Trophoblast cell (in vitro differentiated cells and primary cell): ENCODE measurements at regions not wholly inside any gene's neighbourhood (a gene's known extent, or its start where the extent isn't known, plus 50 kb on each side); places are given as distances from the start of the nearest gene placed in this dataset.
A peak's percentile ranks its signal among the peaks of the same experiment; 100 is the strongest.

ENCODE experiments used
- DNase-seq, 2 donors: peaks; one replicate each; pipeline ENCODE4 v3.0.0-alpha.2; 2016
- H2AFZ ChIP-seq: 2 replicates; pipeline ENCODE4 v1.6.1; 2013; ENCODE audit warnings: low read length, moderate library complexity, mild to moderate bottlenecking; ENCODE audit not compliant: insufficient read depth, poor library complexity
- H2AK5ac ChIP-seq: 2 replicates; pipeline ENCODE4 v1.6.1; 2013; ENCODE audit warnings: mild to moderate bottlenecking, low read length
- H2BK120ac ChIP-seq: 2 replicates; pipeline ENCODE4 v1.6.1; 2013; ENCODE audit warnings: low read length, mild to moderate bottlenecking, moderate library complexity; ENCODE audit not compliant: insufficient read depth, poor library complexity
- H2BK12ac ChIP-seq: 2 replicates; pipeline ENCODE4 v1.6.1; 2013; ENCODE audit warnings: mild to moderate bottlenecking, low read length, moderate library complexity
- H2BK5ac ChIP-seq: 2 replicates; pipeline ENCODE4 v1.6.1; 2013; ENCODE audit warnings: low read length, low read depth, moderate library complexity, mild to moderate bottlenecking; ENCODE audit not compliant: poor library complexity
- H3K14ac ChIP-seq: 2 replicates; pipeline ENCODE4 v1.6.1; 2013; ENCODE audit warnings: mild to moderate bottlenecking, low read length
- H3K18ac ChIP-seq: 2 replicates; pipeline ENCODE4 v1.6.1; 2013; ENCODE audit warnings: mild to moderate bottlenecking, low read length
- H3K23ac ChIP-seq: 2 replicates; pipeline ENCODE4 v1.6.1; 2013; ENCODE audit warnings: low read length
- H3K27ac ChIP-seq: 2 replicates; pipeline ENCODE4 v1.5.1; 2013; ENCODE audit warnings: low read depth, mild to moderate bottlenecking, inconsistent platforms, low read length, moderate library complexity
- H3K27me3 ChIP-seq: 2 replicates; pipeline ENCODE4 v1.6.1; 2013; ENCODE audit warnings: inconsistent platforms, mild to moderate bottlenecking, low read length, moderate library complexity; ENCODE audit not compliant: insufficient read depth
- H3K36me3 ChIP-seq, 2 experiments: 1 replicate in 1 of 2; 2 replicates in 1 of 2; pipeline ENCODE4 v1.6.1; 2013; ENCODE audit warnings: low read length in 2 of 2, mild to moderate bottlenecking in 2 of 2, moderate library complexity in 1 of 2; ENCODE audit not compliant: insufficient read depth in 2 of 2, control insufficient read depth in 1 of 2
- H3K4ac ChIP-seq: 2 replicates; pipeline ENCODE4 v1.6.1; 2013; ENCODE audit warnings: low read depth, mild to moderate bottlenecking, low read length, moderate library complexity
- H3K4me1 ChIP-seq, 2 experiments: 1 replicate in 1 of 2; 2 replicates in 1 of 2; pipeline ENCODE4 v1.6.1; 2013; ENCODE audit warnings: low read length in 2 of 2, mild to moderate bottlenecking in 2 of 2, moderate library complexity in 1 of 2; ENCODE audit not compliant: insufficient read depth in 2 of 2, control insufficient read depth in 1 of 2
- H3K4me2 ChIP-seq: 2 replicates; pipeline ENCODE4 v1.6.1; 2013; ENCODE audit warnings: inconsistent platforms, mild to moderate bottlenecking, low read length, moderate library complexity
- H3K4me3 ChIP-seq: 2 replicates; pipeline ENCODE4 v1.5.1; 2013; ENCODE audit warnings: mild to moderate bottlenecking, low read depth, low read length, inconsistent platforms
- H3K79me1 ChIP-seq: one replicate; pipeline ENCODE4 v1.6.1; 2013; ENCODE audit warnings: low read length
- H3K79me2 ChIP-seq: 2 replicates; pipeline ENCODE4 v1.6.1; 2013; ENCODE audit warnings: low read length, mild to moderate bottlenecking; ENCODE audit not compliant: control insufficient read depth, insufficient read depth, poor library complexity
- H3K9ac ChIP-seq: 2 replicates; pipeline ENCODE4 v1.6.1; 2013; ENCODE audit warnings: mild to moderate bottlenecking, low read length
- H3K9me3 ChIP-seq: 2 replicates; pipeline ENCODE4 v1.6.1; 2013; ENCODE audit warnings: low read depth, mild to moderate bottlenecking, control low read depth, inconsistent platforms, low read length; ENCODE audit not compliant: insufficient read depth
- H4K12ac ChIP-seq: 2 replicates; pipeline ENCODE4 v1.6.1; 2013; ENCODE audit warnings: low read depth, mild to moderate bottlenecking, low read length, moderate library complexity
- H4K8ac ChIP-seq: 2 replicates; pipeline ENCODE4 v1.6.1; 2013; ENCODE audit warnings: low read depth, mild to moderate bottlenecking, low read length, moderate library complexity
- H4K91ac ChIP-seq: one replicate; pipeline ENCODE4 v1.6.1; 2013; ENCODE audit warnings: low read depth, mild to moderate bottlenecking, low read length, moderate library complexity
- WGBS: extraction: QIAGEN DNeasy Blood & Tissue Kit; methylation state at CpG from one replicate; pipeline ENCODE4 v1.1.7; 2013; ENCODE audit warnings: missing lambda C conversion rate; ENCODE audit not compliant: insufficient read length, insufficient coverage; ENCODE audit errors: extremely low coverage; 5-methylcytosine and 5-hydroxymethylcytosine counted together

GRCh38 chr13:105168295-105168694, 1367.2 kb downstream of the EFNB2 start:
- Histone ChIP-seq H4K8ac (no peak overlapping the region), H3K14ac (no peak overlapping the region), H3K27ac (no peak overlapping the region), H4K91ac (no peak overlapping the region), H3K79me1 (no peaks in the 10 kb centered on the region), H3K79me2 (no peaks in the 10 kb centered on the region), H3K9me3 (no peaks in the 10 kb centered on the region), H3K23ac (no peak overlapping the region), H3K4me1 (no peaks in the 10 kb centered on the region), H3K27me3 (peaks cover 2% of the 10 kb centered on the region), H4K12ac (no peak overlapping the region), H2AK5ac (no peak overlapping the region), H2BK12ac (no peak overlapping the region), H3K4ac (no peak overlapping the region), H3K4me2 (no peak overlapping the region), H2BK5ac (no peak overlapping the region), H2AFZ (no peak overlapping the region), H2BK120ac (no peak overlapping the region), H3K4me3 (no peak overlapping the region), H3K9ac (no peak overlapping the region), H3K36me3 (no peaks in the 10 kb centered on the region), H3K18ac (no peak overlapping the region)
- no CpG with 5 or more reads among the region's 1 CpG for WGBS
- DNase-seq, result no peak

GRCh38 chr13:105167385-105167784, 1368.1 kb downstream of the EFNB2 start:
- Histone ChIP-seq H2BK5ac (no peak overlapping the region), H3K79me2 (no peaks in the 10 kb centered on the region)
- DNase-seq, result peak; percentile 35 to 89

DNA sequence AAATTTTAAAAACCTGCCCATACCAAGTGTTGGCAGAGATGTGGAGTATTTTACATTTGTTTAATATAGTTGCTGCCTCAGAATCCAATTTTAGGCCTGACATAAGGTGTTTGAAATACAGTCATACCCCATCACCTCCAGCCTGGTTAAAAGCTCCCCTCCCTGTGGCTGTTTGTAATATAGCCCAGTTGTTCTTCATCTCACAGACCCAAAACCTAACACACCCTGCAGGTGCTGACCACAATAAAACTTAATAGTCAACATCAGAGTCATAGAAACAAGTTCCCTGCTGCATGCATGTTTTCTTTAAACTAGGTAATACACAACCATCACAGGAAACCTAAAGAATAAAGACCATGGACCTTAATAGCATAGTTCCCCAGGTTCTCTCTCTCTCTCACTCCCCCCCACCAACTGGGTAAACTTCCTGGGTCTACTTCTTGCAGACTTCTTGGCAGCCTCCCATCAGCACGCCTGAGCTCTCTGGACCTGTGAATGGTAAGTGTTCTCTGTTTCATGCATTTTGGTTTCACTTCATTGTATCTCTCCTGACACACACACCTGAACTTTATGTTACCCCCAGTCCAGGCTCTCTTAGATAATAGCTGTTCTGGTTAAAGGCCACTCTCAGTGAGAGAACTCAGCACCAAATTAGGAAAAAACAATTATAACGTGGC, 1369.9 kb downstream of the EFNB2 start:
- H3K14ac ChIP-seq, result no peak overlapping the region
- H2BK5ac ChIP-seq, result no peak overlapping the region
- H3K9me3 ChIP-seq, result no peaks in the 10 kb centered on the region
- no peak overlapping the region for H3K27ac ChIP-seq
- no peak overlapping the region for H4K91ac ChIP-seq
- H3K18ac ChIP-seq, result no peak overlapping the region
- DNase-seq, result no peak
- no peak overlapping the region for H2BK12ac ChIP-seq
- no peaks in the 10 kb centered on the region for H3K4me1 ChIP-seq
- no peak overlapping the region for H3K4me3 ChIP-seq
- H3K79me1 ChIP-seq, result no peaks in the 10 kb centered on the region
- H3K9ac ChIP-seq, result no peak overlapping the region
- H4K12ac ChIP-seq, result no peak overlapping the region
- no CpG with 5 or more reads among the region's 2 CpGs for WGBS
- no peak overlapping the region for H2AK5ac ChIP-seq
- no peaks in the 10 kb centered on the region for H3K36me3 ChIP-seq
- peaks cover 2% of the 10 kb centered on the region for H3K27me3 ChIP-seq
- no peak overlapping the region for H3K4me2 ChIP-seq
- H2BK120ac ChIP-seq, result no peak overlapping the region
- H3K79me2 ChIP-seq, result no peaks in the 10 kb centered on the region
- no peak overlapping the region for H3K4ac ChIP-seq
- H2AFZ ChIP-seq, result no peak overlapping the region
- no peak overlapping the region for H4K8ac ChIP-seq
- H3K23ac ChIP-seq, result no peak overlapping the region

More at GRCh38 chr13:105167385-105167784, 1368.1 kb downstream of the EFNB2 start:
- Histone ChIP-seq H2AFZ (no peak overlapping the region), H3K36me3 (no peaks in the 10 kb centered on the region), H3K9me3 (no peaks in the 10 kb centered on the region), H3K14ac (no peak overlapping the region), H3K23ac (no peak overlapping the region), H4K12ac (no peak overlapping the region), H3K4me3 (no peak overlapping the region), H3K18ac (no peak overlapping the region), H3K4me1 (no peaks in the 10 kb centered on the region), H3K27me3 (peaks cover 2% of the 10 kb centered on the region), H3K4ac (no peak overlapping the region), H4K91ac (no peak overlapping the region), H3K27ac (no peak overlapping the region), H2AK5ac (no peak overlapping the region), H3K9ac (no peak overlapping the region), H2BK12ac (no peak overlapping the region), H2BK120ac (no peak overlapping the region), H4K8ac (no peak overlapping the region), H3K4me2 (no peak overlapping the region), H3K79me1 (no peaks in the 10 kb centered on the region)
- WGBS, result no CpG with 5 or more reads among the region's 1 CpG

GRCh38 chr13:105159841-105160240, 1375.6 kb downstream of the EFNB2 start:
- Histone ChIP-seq H3K79me2 (no peaks in the 10 kb centered on the region), H2BK12ac (no peak overlapping the region), H4K91ac (no peak overlapping the region), H3K4me1 (no peaks in the 10 kb centered on the region), H2AK5ac (no peak overlapping the region), H3K4me3 (no peak overlapping the region), H3K9ac (no peak overlapping the region), H4K8ac (no peak overlapping the region), H2BK5ac (no peak overlapping the region), H3K79me1 (no peaks in the 10 kb centered on the region), H3K23ac (no peak overlapping the region), H2BK120ac (no peak overlapping the region), H3K27me3 (no peaks in the 10 kb centered on the region), H2AFZ (no peak overlapping the region), H3K27ac (no peak overlapping the region), H3K18ac (no peak overlapping the region), H3K14ac (no peak overlapping the region), H3K36me3 (no peaks in the 10 kb centered on the region), H3K4ac (no peak overlapping the region), H3K4me2 (no peak overlapping the region), H4K12ac (no peak overlapping the region), H3K9me3 (no peaks in the 10 kb centered on the region)
- no CpG with 5 or more reads among the region's 1 CpG for WGBS
- DNase-seq, result no peak
